ENCODE measurements at regions not wholly inside any gene's neighbourhood (a gene's known extent, or its start where the extent isn't known, plus 50 kb on each side); places are given as distances from the start of the nearest gene placed in this dataset.

DNA sequence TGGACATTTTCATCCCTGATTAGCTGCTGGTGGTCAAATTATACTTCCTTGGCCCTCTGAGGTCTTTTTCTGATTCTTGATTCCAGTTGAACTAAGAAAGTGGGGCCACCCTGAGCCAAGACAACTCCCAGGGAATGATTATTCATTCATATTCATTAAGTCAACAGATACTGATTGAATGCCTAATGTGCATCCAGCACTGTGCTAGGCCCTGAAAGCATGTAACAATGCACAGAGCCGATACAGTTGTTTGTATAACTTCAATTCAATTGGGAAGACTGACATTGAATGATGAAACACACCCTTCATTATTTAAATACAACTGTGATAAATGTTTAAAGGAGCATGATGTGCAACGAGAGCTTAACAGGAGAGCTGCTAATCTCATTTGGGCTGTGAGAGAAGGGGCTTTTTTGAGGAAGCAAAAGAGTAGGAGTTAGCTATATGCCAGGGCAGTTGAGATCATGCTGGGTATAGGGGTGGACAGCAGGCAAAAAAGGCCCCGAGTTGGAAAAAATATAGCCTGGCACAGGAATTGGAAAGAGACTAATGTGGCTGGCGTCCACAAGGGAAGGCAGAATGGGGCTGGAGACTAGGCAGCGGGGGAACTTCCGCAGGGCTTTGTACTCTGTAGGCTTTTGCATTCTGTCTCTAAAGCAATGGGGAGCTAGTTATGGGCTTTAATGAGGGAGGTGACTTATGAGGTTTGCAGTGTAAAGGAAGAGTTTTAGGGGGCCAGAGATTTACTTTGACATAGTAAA is 57.2 kb upstream of the ACVR1 start:
- DNase-seq: no peak

DNA sequence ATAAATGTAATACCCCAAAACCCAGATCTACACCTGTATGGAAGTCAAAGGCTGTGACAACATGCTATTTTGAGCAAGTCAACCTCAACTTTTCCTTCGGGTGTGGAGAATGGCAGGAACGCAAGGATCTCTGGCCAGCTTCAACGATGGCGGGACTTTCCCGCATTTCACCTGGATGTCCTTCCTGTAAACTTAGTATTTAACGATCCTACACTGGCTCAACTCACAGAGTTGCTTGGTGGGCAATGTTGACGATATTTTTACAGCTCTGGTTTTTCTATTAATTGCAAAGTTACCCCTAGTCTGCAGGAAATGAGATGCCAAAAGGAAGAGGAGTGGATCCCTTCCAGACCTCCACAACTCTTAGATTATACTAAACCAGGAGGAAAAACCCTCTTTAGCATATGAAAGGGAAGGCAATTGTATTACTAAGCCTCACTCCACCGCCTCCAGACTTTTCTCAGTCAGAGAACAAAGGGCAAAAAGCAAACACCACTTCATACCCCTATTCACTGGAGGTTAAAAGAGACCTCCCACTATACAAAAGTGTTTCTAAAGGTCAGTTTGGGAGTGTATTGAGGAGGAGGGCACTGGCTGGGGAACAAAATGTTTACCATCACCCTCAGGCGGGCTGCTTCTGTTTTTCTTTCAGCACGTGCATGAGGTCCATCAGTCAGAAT is 56.5 kb upstream of the ACVR1 start:
- DNase-seq: no peak

DNA sequence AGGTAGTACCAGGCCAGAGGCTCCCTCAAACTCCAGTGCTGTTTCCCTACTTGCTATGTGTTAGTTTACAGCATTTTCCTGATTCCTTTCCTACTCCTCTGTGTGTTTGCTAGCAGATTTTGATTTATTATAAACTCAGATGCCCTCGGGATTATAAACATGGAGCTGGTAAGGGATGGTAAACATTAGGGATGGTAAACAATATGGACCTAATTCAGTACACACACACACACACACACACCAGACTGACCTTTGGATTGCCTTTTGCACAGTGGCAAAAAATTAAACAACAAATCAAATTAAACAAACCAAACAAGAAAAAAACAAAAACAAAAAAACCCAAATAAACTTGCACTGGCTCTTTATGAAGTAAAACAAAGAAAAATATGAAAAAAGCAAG is 55.4 kb upstream of the ACVR1 start:
- DNase-seq: no peak

DNA sequence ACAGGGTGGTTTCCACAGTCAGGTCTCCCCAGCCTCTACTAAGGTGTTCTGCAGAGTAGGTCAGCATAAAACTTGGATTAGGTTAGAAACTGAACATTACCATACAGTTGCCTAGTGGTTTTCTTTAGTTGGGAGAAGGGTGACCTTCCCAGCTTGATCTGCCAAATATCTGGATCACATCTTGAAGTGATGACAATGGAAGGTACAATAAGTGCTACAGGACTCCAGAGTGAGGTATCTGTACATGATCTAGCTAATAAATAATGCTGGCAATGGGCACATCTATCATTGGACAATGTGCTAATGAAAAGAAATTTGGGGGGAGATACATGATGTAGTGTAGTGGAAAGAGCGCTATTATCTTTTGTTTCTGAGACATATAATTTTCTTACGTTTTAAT is 54.6 kb upstream of the ACVR1 start:
- no peak for DNase-seq

DNA sequence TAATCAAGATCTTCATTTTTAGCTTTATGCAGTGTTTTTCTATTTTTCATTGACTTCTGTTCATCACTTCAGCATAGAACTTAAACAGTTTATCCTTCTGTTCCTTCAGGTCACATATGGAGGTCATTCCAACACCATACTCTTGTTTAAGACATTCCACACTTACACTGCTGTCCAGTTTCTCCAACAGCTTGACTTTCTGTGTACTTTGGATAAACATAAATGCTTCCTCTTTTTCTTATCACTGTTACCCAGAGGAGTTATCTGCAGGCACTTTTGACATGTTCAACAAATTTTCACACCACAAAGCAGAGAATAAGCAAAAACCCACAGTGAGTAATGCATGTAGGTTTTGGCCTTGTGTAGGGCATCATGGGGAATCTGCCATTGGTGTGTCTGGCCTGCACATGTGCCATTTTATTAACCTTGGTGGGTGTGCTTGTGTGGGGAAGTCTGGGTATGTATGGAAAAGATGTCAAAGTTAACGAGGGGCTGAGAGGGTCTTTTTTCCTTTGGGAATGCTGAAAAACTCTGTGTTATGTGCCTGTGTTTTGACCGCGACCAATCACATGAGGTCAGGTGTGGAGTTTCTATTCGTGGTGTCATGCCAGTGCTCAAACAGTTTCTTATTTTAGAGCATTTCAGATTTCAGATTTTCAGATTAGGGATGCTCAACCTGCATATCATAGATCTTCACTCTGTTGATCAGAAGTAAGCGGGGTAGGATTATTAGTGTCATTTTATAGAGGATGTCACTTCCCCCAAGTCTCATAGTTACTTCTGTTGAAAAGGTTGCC is 53.9 kb upstream of the ACVR1 start:
- DNase-seq: no peak

DNA sequence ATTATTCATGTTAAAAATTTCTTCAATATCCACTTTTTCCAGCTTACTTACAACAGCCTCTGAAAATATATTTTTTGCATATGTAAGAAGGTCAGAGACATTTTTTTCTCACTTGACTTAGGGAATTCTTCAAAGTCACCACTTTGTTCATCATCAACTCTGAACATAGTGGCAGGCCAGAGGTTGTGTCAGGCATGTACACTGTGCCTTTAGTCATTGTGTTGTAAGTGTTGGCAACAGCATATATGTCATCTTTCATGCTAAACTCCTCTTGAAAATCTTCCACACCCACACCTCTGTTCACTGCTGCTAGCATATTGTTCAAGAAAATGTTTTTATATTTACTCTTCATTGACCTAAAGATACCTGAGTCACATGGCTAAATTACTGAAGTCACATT is 52.2 kb upstream of the ACVR1 start:
- no peak for DNase-seq

DNA sequence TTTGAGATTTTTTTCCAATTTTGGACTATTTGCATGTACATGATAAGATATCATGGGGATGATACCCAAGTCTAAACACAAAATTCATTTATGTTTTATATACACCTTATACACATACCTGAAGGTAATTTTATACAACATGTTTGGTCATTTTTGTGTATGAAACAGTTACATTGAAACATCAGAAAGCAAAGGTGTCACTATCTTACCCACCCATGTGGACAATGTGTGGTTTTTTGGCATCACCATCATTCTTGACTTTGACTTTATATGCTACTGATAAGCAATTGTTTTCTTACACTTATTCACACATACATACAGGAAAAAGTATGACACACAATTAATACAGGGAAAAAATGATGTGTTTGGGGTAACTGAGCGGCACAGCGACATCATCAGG is 51.0 kb upstream of the ACVR1 start:
- no peak for DNase-seq

Data from fibroblast of upper back skin (primary cell).